ENCODE measurements at regions not wholly inside any gene's neighbourhood (a gene's known extent, or its start where the extent isn't known, plus 50 kb on each side); places are given as distances from the start of the nearest gene placed in this dataset.

DNA sequence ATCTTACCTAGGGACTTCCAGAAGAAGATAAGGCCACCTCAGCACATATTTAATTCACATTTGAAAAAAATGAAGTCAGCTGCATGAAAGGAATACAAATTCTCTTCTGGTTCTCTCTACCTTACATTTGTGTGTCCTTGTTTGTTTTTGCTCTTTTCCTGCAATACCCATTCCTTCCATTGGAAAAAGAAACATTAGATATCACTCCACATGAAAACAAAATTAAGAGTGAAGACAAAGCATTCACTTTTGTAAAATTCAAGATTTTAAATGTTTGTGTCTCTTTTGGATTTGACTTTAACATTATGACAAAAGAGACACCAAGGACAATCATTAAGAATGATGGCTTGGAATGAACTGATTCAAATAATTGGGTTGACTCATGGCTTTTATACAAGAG, 1351.8 kb downstream of the FSTL5 start:
- DNase-seq (ENCODE audit: low read depth, low spot score) (no peak), ATAC-seq (no peak), FAIRE-seq (no peak)
- no peak overlapping the region for H3K4me2 ChIP-seq (ENCODE audit: control insufficient read depth, insufficient read depth)
- in situ Hi-C loops (cut with MboI) (no loop called here), intact Hi-C loops (cut with micrococcal nuclease; ENCODE audit: unreplicated experiment) (no loop called here)
- no peak overlapping the region for H2AFZ ChIP-seq (ENCODE audit: control insufficient read depth, low read depth, low read length)
- H3K27ac ChIP-seq (ENCODE audit: control insufficient read depth, insufficient read depth): no peak overlapping the region
- TF ChIP-seq, protein P1, sequence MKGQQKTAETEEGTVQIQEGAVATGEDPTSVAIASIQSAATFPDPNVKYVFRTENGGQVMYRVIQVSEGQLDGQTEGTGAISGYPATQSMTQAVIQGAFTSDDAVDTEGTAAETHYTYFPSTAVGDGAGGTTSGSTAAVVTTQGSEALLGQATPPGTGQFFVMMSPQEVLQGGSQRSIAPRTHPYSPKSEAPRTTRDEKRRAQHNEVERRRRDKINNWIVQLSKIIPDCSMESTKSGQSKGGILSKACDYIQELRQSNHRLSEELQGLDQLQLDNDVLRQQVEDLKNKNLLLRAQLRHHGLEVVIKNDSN (IDR thresholded peaks at IDR 0.05; ENCODE audit: borderline replicate concordance, extremely low read length, insufficient read depth, low read depth, low read length): no peak
- TF ChIP-seq, protein P2, sequence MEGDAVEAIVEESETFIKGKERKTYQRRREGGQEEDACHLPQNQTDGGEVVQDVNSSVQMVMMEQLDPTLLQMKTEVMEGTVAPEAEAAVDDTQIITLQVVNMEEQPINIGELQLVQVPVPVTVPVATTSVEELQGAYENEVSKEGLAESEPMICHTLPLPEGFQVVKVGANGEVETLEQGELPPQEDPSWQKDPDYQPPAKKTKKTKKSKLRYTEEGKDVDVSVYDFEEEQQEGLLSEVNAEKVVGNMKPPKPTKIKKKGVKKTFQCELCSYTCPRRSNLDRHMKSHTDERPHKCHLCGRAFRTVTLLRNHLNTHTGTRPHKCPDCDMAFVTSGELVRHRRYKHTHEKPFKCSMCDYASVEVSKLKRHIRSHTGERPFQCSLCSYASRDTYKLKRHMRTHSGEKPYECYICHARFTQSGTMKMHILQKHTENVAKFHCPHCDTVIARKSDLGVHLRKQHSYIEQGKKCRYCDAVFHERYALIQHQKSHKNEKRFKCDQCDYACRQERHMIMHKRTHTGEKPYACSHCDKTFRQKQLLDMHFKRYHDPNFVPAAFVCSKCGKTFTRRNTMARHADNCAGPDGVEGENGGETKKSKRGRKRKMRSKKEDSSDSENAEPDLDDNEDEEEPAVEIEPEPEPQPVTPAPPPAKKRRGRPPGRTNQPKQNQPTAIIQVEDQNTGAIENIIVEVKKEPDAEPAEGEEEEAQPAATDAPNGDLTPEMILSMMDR (IDR thresholded peaks at IDR 0.05 in 2 of 3, conservative IDR thresholded peaks at IDR 0.05 in 1 of 3; ENCODE audit: control insufficient read depth in 2 of 3, extremely low read depth in 1 of 3, insufficient read depth in 1 of 3, low read depth in 3 of 3, low read length in 3 of 3): no peak
- TF ChIP-seq, protein P3, sequence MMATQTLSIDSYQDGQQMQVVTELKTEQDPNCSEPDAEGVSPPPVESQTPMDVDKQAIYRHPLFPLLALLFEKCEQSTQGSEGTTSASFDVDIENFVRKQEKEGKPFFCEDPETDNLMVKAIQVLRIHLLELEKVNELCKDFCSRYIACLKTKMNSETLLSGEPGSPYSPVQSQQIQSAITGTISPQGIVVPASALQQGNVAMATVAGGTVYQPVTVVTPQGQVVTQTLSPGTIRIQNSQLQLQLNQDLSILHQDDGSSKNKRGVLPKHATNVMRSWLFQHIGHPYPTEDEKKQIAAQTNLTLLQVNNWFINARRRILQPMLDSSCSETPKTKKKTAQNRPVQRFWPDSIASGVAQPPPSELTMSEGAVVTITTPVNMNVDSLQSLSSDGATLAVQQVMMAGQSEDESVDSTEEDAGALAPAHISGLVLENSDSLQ (IDR thresholded peaks at IDR 0.05): no peak
- TF ChIP-seq SIX5 (IDR thresholded peaks at IDR 0.05; ENCODE audit: low read depth, low read length, severe bottlenecking) (no peak), EGR1 (IDR thresholded peaks at IDR 0.05; ENCODE audit: borderline replicate concordance in 1 of 2, low read depth in 2 of 2, low read length in 2 of 2) (no peak), GABPA (IDR thresholded peaks at IDR 0.05; ENCODE audit: low read depth) (no peak), FOS (IDR thresholded peaks at IDR 0.05; ENCODE audit: borderline replicate concordance, extremely low read depth, insufficient read length) (no peak), CHD4 (IDR thresholded peaks at IDR 0.05) (no peak), IRF4 (IDR thresholded peaks at IDR 0.05; ENCODE audit: low read depth, low read length) (no peak), RUNX3 (IDR thresholded peaks at IDR 0.05; ENCODE audit: low read length) (no peak), ZNF274 (IDR thresholded peaks at IDR 0.05; ENCODE audit: insufficient read depth, insufficient read length) (no peak), GATAD2B (conservative IDR thresholded peaks at IDR 0.05; ENCODE audit: low read depth) (no peak)
- TF ChIP-seq, protein P4, sequence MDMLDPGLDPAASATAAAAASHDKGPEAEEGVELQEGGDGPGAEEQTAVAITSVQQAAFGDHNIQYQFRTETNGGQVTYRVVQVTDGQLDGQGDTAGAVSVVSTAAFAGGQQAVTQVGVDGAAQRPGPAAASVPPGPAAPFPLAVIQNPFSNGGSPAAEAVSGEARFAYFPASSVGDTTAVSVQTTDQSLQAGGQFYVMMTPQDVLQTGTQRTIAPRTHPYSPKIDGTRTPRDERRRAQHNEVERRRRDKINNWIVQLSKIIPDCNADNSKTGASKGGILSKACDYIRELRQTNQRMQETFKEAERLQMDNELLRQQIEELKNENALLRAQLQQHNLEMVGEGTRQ (IDR thresholded peaks at IDR 0.05; ENCODE audit: borderline replicate concordance, low read depth, low read length): no peak
- RAD21 ChIA-PET (ENCODE audit: unreplicated experiment): no interaction called here
- H3K9ac ChIP-seq (ENCODE audit: control insufficient read depth, insufficient read depth, low read length): no peak overlapping the region
- BruUV-seq (replicated peaks): no TSS peak
- H3K36me3 ChIP-seq (ENCODE audit: control insufficient read depth in 2 of 2, insufficient read depth in 2 of 2, low read length in 1 of 2): no peaks in the 10 kb centered on the region
- no peak overlapping the region for H3K4me3 ChIP-seq
- no peaks in the 10 kb centered on the region for H3K9me3 ChIP-seq (replicated peaks; ENCODE audit: control insufficient read depth, insufficient read depth, low read length)
- no peaks in the 10 kb centered on the region for H4K20me1 ChIP-seq (ENCODE audit: control insufficient read depth, insufficient read depth)
- H3K79me2 ChIP-seq (ENCODE audit: control insufficient read depth, insufficient read depth, low read length): no peaks in the 10 kb centered on the region
- CTCF ChIA-PET: no interaction called here
- no peaks in the 10 kb centered on the region for H3K27me3 ChIP-seq (replicated peaks in 1 of 2; ENCODE audit: control insufficient read depth in 2 of 2, insufficient read depth in 2 of 2, low read length in 1 of 2)
- H3K4me1 ChIP-seq (ENCODE audit: control insufficient read depth, insufficient read depth, low read length): no peaks in the 10 kb centered on the region
- SMC1A ChIA-PET (ENCODE audit: uncharacterized antibody, unreplicated experiment): no interaction called here
- POLR2A ChIA-PET: no interaction called here
